ENCODE measurements at regions not wholly inside any gene's neighbourhood (a gene's known extent, or its start where the extent isn't known, plus 50 kb on each side); places are given as distances from the start of the nearest gene placed in this dataset.

GRCh38 chr10:90640756-90641155, 217.1 kb downstream of the HTR7 start:
- no peak for TF ChIP-seq CTCF (IDR thresholded peaks at IDR 0.05)
- TF ChIP-seq POLR2A (IDR thresholded peaks at IDR 0.05), result no peak

All from heart left ventricle (tissue), 13 donors.